GM21526 (cell line): ENCODE measurements at regions not wholly inside any gene's neighbourhood (a gene's known extent, or its start where the extent isn't known, plus 50 kb on each side); places are given as distances from the start of the nearest gene placed in this dataset.

Experiments used
- ATAC-seq: cut with Tn5 transposase; IDR thresholded peaks from one replicate; pipeline ENCODE4 v1.9.1; 2021; ENCODE audit warnings: moderate library complexity; ENCODE audit not compliant: unreplicated experiment, low FRiP score

DNA sequence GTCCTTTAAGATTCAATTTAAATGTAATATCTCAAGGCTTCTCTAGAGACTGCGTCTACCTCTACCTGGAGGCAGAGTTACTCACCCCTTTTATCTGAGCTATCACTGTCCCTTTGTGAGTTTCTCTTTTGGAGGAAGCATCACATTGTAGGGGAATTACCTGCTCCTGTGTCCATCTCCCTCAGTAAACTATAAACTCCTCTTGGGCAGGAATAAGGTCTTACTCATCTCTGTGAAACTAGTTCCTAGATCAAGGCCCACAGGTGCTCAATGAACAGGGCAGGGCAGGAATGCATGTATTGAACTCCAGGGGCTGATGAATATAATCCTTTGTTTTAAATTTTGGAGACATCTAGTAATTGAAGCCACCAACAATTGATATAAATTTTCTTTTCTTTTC lies 139.8 kb upstream of the ERCC6L2 start:
- no peak for ATAC-seq

GRCh38 chr9:95733741-95734666 lies 141.5 kb upstream of the ERCC6L2 start:
- ATAC-seq = no peak

DNA sequence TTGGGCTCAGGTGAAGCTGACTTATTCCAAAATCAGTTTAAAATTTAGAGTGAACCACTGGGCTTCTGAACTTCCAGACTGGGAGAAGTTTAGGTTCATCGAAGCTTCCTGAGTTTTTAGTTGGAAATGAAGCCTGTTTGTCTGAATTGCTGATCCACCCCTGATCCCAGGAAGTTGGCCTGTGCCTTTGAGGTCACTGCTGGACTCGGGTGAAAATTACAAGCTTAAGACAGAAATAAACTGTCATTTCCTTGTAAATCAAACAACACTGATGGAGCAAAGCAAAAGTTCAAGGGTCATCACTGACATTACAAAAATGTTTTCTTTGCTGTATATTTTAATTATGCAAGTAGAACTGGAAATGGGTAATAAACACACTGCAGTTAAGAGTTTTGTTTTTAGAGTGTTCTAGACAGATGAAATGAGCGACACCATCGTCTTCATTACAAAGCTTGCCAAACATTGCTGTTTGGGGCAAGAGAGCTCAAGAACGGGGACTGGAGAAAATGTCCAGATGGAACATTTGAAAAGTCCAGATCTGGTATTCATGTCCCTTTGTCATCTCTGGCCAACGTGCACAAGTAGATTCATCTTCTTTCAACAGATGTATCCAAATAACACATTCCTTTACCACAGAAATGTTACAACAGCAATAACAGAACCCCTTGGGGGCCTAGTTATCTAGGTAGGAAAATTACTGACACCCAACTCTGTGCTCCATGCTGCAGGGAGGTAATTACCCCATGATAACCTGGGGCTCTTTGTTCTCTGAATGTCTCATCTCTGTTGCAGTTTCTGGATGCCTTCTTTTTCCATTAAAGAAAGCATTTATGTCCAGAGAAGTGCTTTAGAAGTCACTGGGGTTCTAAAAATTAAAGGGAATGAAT lies 142.4 kb upstream of the ERCC6L2 start:
- ATAC-seq = no peak

DNA sequence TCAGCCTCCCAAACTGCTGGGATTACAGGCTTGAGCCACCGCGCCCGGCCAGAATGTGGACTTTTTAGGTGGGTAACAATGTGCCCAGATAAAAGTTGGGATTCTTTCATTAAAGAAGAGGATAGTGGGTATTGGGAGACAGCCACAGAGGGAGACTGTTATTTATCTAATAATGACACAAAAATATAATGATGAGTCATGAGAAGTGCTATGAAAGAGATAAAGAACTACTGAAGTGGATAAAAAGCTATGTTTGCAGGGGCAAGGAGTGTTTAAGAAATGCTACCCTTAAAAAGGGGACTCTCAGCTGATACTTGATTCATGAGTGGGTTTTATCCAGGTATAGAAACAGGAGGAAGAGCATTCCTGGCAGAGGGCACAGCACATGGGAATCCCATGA lies 143.6 kb upstream of the ERCC6L2 start:
- no peak for ATAC-seq

DNA sequence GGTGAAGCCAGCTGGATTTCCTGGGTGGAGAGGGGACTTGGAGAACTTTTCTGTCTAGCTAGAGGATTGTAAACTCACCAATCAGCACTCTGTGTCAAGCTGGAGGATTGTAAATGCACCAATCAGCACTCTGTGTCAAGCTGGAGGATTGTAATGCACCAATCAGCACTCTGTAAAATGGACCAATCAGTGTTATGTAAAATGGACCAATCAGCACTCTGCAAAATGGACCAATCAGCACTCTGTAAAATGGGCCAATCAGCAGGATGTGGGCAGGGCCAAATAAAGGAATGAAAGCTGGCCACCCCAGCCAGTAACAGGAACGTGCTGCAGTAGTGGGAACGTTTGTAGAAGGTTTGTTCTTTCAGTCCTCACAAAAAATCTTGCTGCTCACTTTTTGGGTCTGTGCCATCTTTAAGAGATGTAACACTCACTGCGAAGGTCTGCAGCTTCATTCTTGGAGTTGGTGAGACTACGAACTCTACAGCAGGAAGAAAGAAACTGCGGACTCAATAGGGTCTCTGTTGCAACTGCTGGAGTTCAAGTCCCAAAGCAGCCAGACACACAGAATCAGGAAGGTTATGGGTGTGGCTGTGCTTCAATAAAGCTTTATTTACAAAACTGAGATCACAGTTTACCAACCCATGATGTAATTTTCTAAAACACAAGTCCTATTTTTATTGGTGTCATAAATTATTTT lies 145.7 kb upstream of the ERCC6L2 start:
- no peak for ATAC-seq

GRCh38 chr9:95729046-95729445 lies 146.4 kb upstream of the ERCC6L2 start:
- ATAC-seq = no peak

- no peak for ATAC-seq
Measured at GRCh38 chr9:95727947-95728520, 147.5 kb upstream of the ERCC6L2 start.

DNA sequence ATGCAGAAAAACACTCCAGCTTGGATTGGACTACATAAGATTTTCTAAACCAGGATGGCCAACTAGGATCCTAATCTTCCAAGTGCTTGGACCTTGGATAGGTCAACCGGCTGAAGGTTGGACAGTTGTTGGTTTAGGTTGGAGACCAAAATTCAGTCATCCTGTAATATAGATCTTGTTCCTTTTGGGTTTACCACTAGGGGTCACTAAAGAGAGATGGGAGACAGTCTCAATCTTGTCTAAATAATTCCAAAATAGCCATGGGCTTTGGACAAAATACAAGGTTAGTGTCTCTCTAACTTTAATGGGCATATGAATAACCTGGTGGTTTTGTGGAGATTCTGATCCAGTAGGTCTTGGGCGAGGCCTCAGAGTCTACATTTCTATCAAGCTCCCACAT lies 148.7 kb upstream of the ERCC6L2 start:
- no peak for ATAC-seq

- ATAC-seq = peak; percentile 11
Measured at GRCh38 chr9:95725045-95725444, 150.4 kb upstream of the ERCC6L2 start.

DNA sequence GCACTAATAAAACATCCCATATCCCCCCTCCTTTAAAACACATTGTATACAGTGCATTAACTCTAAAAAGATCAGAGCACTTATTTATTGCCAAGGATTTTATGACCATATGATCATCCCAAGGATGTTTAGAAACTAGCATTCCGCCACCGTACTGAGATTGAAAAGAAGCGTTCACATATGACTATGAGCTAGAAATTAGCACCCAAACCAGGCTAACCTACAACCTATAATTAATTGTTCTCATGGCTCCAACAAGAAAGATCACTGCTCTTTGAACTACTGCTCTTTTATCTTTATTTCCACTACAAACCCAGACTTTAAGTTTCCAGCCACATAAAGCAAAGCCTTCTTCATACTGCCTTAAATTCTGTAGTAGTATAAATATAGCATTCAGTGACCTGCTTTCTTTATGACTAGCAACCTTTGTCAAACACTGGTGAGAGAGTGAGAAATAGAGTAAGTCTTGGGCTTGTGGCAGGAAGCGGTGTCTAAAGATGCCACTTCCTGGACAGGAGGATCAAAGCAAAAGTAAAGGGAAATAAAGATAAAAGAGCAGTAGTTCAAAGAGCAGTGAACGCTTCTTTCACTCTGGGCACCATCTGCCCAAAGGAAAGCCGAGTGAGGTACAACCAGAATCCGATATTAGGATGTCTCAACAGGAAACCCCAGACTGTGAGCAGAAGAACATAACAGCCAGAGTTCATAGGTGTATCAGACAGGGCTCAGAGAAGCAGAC lies 151.1 kb upstream of the ERCC6L2 start:
- peak; percentile 87 for ATAC-seq

DNA sequence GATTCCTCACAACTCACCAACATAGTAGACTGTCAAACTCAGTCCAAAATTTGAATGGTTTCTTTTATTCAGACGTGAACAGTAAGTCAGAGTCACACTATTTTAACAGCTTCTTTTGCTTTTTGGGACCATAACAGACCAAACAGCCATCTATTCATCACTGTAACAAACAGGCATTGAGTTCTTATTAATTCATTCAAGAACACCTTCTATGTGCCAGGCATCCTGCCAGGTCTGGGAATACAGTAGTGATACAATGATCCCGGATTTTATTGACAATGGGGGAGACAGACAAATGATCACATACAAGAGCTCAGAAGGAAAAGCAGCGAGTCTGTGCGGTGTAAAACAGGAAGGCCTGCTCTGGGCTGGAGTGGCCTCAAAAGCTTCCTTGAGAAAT lies 153.3 kb upstream of the ERCC6L2 start:
- no peak for ATAC-seq

- no peak for ATAC-seq
Measured at GRCh38 chr9:95721061-95721531, 154.4 kb upstream of the ERCC6L2 start.

DNA sequence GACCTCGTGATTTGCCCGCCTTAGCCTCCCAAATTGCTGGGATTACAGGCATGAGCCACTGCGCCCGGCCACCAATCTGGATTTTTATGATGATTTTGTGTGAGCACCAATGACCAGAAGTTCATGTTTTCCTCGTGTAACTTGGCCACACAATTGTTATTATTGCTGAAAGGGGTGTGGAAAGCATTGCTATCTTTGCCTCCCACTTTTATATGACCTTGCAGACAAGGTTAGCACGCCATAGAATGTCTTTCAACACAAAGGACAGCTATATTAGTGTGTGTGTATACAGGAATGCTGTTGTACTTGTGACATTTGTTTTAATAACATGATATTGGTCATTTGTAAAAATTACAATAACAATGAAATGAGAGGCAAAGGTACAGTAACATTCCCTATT lies 155.0 kb upstream of the ERCC6L2 start:
- ATAC-seq = no peak

- no peak for ATAC-seq
Measured at GRCh38 chr9:95719354-95719753, 156.1 kb upstream of the ERCC6L2 start.

- ATAC-seq = no peak
Measured at GRCh38 chr9:95718263-95718662, 157.2 kb upstream of the ERCC6L2 start.

DNA sequence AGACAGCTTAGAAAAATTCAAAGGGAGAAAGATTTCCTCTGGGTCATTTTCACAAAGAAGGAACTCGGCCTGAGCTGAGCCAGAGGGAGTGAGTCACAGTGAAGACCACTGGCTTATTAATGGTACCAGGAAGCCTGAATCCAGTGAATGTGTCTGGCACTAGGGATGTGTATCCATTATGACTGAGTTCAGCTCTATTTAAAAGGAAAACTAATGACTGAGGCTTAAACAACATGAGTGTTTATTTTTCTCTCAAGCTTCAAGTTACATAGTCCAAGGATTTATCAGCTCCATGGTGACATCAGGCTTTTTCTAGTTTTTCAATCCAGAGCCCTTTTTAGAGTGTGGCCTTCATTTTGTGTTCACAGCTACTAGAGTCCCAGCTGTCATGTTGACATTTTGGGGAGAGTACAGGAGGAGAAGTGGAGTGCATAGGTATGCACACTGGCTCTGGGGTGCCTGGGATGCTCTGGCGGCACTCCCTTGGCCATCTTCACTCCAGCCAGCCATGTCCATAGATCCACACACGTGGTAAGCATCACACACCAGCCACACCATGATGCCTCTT lies 159.5 kb upstream of the ERCC6L2 start:
- no peak for ATAC-seq

- no peak for ATAC-seq
Measured at GRCh38 chr9:95710446-95710845, 165.0 kb upstream of the ERCC6L2 start.

DNA sequence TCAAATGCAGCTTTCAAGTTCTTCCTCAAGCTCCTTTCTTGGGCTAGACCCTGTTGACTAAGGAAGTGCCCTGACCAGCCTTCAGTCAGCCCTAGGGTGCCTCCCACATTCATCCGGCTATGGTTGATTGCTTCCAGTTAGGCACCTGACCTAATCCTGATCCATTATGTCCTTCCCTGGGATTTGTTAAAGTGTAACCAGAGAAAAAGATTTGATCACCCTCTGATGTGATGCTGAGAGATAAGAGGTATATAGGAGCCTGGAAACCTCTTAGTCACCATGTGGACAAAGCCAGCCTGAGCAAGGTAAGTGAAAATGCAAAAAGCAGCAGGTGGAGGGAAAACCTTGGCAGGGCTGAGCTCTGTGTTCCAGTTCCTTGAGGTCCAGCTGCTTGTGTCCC lies 178.8 kb upstream of the ERCC6L2 start:
- no peak for ATAC-seq

DNA sequence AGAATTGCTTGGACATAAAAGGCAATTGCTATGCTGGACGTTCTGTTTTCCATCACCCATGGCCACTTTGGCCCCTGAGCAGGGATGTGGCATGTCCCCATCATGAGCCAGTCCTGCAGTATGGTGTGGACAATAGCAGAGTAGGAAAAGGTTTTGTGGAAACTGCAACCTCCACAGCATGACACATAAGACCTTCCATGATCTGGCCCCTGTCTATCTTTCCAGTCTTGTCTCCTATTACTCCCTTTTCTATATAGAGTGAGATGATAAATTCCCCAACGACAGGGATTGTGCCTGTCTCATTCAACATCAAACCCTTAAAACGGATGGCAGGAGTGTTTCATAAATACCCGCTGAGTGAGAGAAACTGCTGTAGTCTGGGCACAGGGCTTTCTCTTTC lies 174.7 kb upstream of the PTCH1 start:
- ATAC-seq = no peak
